ENCODE measurements at regions not wholly inside any gene's neighbourhood (a gene's known extent, or its start where the extent isn't known, plus 50 kb on each side); places are given as distances from the start of the nearest gene placed in this dataset.

- TF ChIP-seq CTCF (IDR thresholded peaks at IDR 0.05 in 2 of 3, conservative IDR thresholded peaks at IDR 0.05 in 1 of 3; ENCODE audit: control insufficient read depth in 2 of 3, extremely low read depth in 1 of 3, insufficient read depth in 1 of 3, low read depth in 3 of 3, low read length in 3 of 3), result no peak
- TF ChIP-seq CBFB (IDR thresholded peaks at IDR 0.05; ENCODE audit: low read depth), result no peak
- no peak for TF ChIP-seq ATF2 (IDR thresholded peaks at IDR 0.05; ENCODE audit: low read length)
- no peak for TF ChIP-seq ZNF592 (IDR thresholded peaks at IDR 0.05)
- TF ChIP-seq IKZF1 (conservative IDR thresholded peaks at IDR 0.05), result no peak
- no peak for TF ChIP-seq JUND (IDR thresholded peaks at IDR 0.05; ENCODE audit: low read depth, low read length)
- TF ChIP-seq SPI1 (IDR thresholded peaks at IDR 0.05; ENCODE audit: borderline replicate concordance, insufficient read depth, low read depth, low read length), result no peak
- no peak for TF ChIP-seq EP300 (IDR thresholded peaks at IDR 0.05; ENCODE audit: borderline replicate concordance in 1 of 2, control insufficient read depth in 1 of 2, low read depth in 2 of 2, low read length in 2 of 2)
- no peak for TF ChIP-seq CREB1 (IDR thresholded peaks at IDR 0.05; ENCODE audit: low read depth)
- TF ChIP-seq POLR2AphosphoS5 (IDR thresholded peaks at IDR 0.05; ENCODE audit: low read length), result no peak
- no peak for TF ChIP-seq ASH2L (IDR thresholded peaks at IDR 0.05; ENCODE audit: borderline replicate concordance, low read depth)
- no peak for TF ChIP-seq SIN3A (IDR thresholded peaks at IDR 0.05; ENCODE audit: low read depth, low read length)
- TF ChIP-seq ATF3 (IDR thresholded peaks at IDR 0.05; ENCODE audit: borderline replicate concordance, extremely low read depth, low read depth, low read length), result no peak
Observed at GRCh38 chr9:89844075-89844474, 239.3 kb downstream of the GADD45G start.
